Motor neuron (in vitro differentiated cells): ENCODE measurements at regions not wholly inside any gene's neighbourhood (a gene's known extent, or its start where the extent isn't known, plus 50 kb on each side); places are given as distances from the start of the nearest gene placed in this dataset.
"Not testable (repeated sequence)": the region's sequence is repeated elsewhere in the genome, so short reads cannot be mapped to it uniquely, and the experiment has no call there.

Experiments used
- ATAC-seq, 8 experiments: fragments of 200-7000 bp; cut with Tn5 transposase; replicated peaks in 6 of 8; 2 replicates each; pipeline ENCODE4 v1.8.0; 2021; ENCODE audit warnings: mild to moderate bottlenecking in 8 of 8, moderate library complexity in 8 of 8
- H3K27ac ChIP-seq, 2 donors: fragments of 250-450 bp; sonication (Bioruptor Pico); 2 replicates each; pipeline ENCODE4 v1.9.0; 2021; ENCODE audit warnings: antibody characterized with exemption in 2 of 2, mild to moderate bottlenecking in 2 of 2, moderate library complexity in 1 of 2
- H3K4me1 ChIP-seq, 2 donors: fragments of 250-450 bp; sonication (Bioruptor Pico); replicated peaks in 1 of 2; 2 replicates each; pipeline ENCODE4 v1.6.1; 2021; ENCODE audit warnings: antibody characterized with exemption in 2 of 2, mild to moderate bottlenecking in 2 of 2, moderate library complexity in 1 of 2
- H3K4me3 ChIP-seq, 5 donors: fragments of 250-450 bp; sonication (Bioruptor Pico); 2 replicates each; pipeline ENCODE4 v1.9.0; 2021; ENCODE audit warnings: antibody characterized with exemption in 5 of 5, mild to moderate bottlenecking in 5 of 5, moderate library complexity in 4 of 5
- WGBS, 10 experiments: fragments of 450-650 bp; shearing (Covaris generic); methylation state at CpG; one replicate each; pipeline ENCODE4 v1.0.0; 2022; 5-methylcytosine and 5-hydroxymethylcytosine counted together
- in situ Hi-C, 9 experiments: fragments of 400-800 bp; cut with MboI; loops; one replicate each; pipeline ENCODE4 v1.15.0; 2021; ENCODE audit warnings: low sequenced_read_pairs in 9 of 9, low pct_unique_long_range_greater_than_20kb in 2 of 9; ENCODE audit not compliant: unreplicated experiment in 9 of 9

GRCh38 chrX:81348388-81348787, 146.5 kb downstream of the SH3BGRL start:
- H3K4me1 ChIP-seq: no peaks in the 10 kb centered on the region
- no peak for ATAC-seq
- in situ Hi-C loops: no loop called here
- no peak overlapping the region for H3K27ac ChIP-seq
- no peak overlapping the region for H3K4me3 ChIP-seq
- 70 to 100% (median 100%) methylated on average over 2 of the region's 3 CpGs; no CpG with 5 or more reads in 7 of the 10 experiments for WGBS, 10 experiments

DNA sequence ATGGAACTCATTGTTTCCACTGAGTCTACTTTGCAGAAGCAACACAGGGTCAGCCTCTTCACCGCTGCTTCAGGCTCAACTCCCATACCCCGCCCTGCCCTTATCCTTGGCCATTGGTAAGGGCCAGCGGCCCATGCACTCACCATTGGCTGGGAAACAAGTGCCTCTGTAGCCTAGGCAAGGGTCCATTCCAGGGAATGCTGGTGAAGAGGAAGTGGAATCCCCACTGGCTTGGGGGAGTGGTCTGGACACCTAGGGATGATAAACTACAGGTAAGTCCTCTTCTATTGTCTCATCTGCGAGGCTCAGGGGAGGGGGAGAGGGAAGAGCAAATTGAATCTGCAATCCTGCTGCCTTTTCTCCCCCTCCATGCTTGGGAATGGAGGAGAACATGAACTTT, 153.1 kb downstream of the SH3BGRL start:
- H3K4me3 ChIP-seq: no peak overlapping the region
- 0 to 80% methylated on average over 1 to 2 of the region's 4 CpGs; no CpG with 5 or more reads in 8 of the 10 experiments for WGBS, 10 experiments
- H3K4me1 ChIP-seq: no peaks in the 10 kb centered on the region
- ATAC-seq: no peak
- no peak overlapping the region for H3K27ac ChIP-seq
- in situ Hi-C loops: no loop called here

GRCh38 chrX:81355436-81355835, 153.5 kb downstream of the SH3BGRL start:
- WGBS, 10 experiments: 25 to 100% (median 60%) methylated on average over 1 to 4 of the region's 4 CpGs; no CpG with 5 or more reads in 5 of the 10 experiments
- no peak for ATAC-seq
- in situ Hi-C loops: no loop called here
- H3K4me1 ChIP-seq: no peaks in the 10 kb centered on the region
- H3K4me3 ChIP-seq: no peak overlapping the region
- no peak overlapping the region for H3K27ac ChIP-seq

GRCh38 chrX:81367291-81367690, 165.4 kb downstream of the SH3BGRL start:
- no peak for ATAC-seq
- Histone ChIP-seq H3K4me3 (no peak overlapping the region), H3K27ac (no peak overlapping the region), H3K4me1 (no peaks in the 10 kb centered on the region)
- WGBS, 10 experiments: 28 to 100% (median 58%) methylated on average over 1 to 3 of the region's 3 CpGs; no CpG with 5 or more reads in 3 of the 10 experiments
- in situ Hi-C loops: no loop called here

DNA sequence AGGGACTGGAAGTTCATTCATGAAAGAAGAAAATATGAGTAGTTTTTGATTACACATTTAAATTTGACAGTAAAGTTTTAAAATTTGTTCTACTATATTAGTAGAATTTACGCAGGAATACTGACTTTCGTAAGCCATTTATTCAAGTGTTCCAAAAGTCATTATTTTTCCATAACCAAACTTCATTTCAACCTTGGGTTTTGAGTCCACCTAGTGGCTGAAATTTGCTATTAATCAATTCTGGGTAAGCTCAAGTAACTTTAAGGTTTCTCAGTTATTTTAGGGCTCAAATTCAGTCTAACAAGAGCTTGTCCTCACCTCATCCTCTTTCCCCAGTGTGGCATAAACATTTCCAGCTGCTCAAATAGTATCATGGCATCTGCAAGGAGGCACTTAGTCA, 175.4 kb downstream of the SH3BGRL start:
- WGBS, 10 experiments: 0 to 90% (median 20%) methylated on average over 1 to 2 of the region's 2 CpGs; no CpG with 5 or more reads in 3 of the 10 experiments
- no peak for ATAC-seq
- in situ Hi-C loops: loop anchor here in 1 of 9 experiments (25.0 kb wide), 1 partner anchor 190 kb away; no protein-coding TSS in a partner anchor
- no peaks in the 10 kb centered on the region for H3K4me1 ChIP-seq
- H3K27ac ChIP-seq: no peak overlapping the region
- H3K4me3 ChIP-seq: no peak overlapping the region

DNA sequence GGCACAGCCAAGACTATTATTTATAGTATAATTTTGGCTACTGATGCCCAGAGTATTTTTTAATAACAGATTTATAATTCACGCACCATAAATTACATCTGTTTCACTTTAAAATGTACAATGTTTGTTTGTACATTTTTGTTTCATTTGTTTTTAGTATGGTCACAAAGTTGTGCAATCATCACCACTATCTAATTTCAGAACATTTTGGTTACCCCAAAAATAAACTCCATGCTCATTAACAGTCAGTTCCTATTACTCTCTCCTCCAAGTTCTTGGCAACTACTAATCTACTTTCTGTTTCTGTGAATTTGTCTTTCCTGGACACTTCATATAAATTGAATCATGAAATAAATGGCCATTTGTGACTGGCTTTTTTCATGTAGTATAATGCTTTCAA, 176.7 kb downstream of the SH3BGRL start:
- 0 to 100% (median 39%) methylated on average over 1 of the region's 1 CpG; no CpG with 5 or more reads in 4 of the 10 experiments for WGBS, 10 experiments
- no peak for ATAC-seq
- no peak overlapping the region for H3K27ac ChIP-seq
- in situ Hi-C loops: loop anchor here in 1 of 9 experiments (25.0 kb wide), 1 partner anchor 191 kb away; no protein-coding TSS in a partner anchor
- no peaks in the 10 kb centered on the region for H3K4me1 ChIP-seq
- no peak overlapping the region for H3K4me3 ChIP-seq

DNA sequence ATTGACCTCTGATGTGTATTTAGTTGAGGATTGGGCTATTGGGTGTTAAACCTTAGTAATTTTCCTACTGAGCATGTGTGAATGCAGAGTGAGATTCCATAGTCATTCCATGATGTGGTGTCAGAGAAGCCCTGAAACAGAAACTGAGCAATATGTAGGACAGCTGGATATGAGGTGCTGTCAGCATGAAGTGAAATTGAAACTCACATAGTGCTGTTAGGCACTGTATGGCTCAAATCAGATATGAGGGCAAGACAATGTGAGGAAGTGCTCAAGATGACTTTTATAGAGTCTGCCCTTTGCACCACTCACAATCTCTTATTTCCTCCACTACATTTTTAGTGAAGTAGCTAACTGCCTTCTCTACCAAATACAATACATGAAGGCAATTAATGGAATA, 188.3 kb downstream of the SH3BGRL start:
- H3K4me3 ChIP-seq: no peak overlapping the region
- in situ Hi-C loops: loop anchor here in 1 of 9 experiments (25.0 kb wide), 1 partner anchor 203 kb away; no protein-coding TSS in a partner anchor
- peak in 2 of 8 experiments; percentile 31 to 57 for ATAC-seq
- no peak overlapping the region for H3K27ac ChIP-seq
- no peaks in the 10 kb centered on the region for H3K4me1 ChIP-seq

DNA sequence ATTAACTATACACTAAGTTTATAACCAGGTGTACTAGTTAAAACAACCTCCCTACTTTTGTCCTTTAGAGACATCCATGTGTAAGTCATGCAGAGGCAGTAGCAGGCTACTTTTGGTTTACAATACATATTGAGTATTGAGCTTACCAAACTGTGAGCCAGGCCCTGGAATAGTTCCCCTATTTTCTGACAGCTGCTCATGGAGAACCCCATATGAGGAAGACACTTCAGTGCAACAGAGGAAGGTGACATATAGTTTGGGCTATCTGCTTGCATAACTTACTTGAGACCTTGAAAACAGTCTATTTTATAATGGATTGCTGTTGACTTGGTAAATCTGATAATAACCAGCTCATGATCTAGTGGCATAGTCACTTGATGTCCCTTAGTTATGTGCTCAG, 190.5 kb downstream of the SH3BGRL start:
- no peak for ATAC-seq
- no peak overlapping the region for H3K4me3 ChIP-seq
- no peak overlapping the region for H3K27ac ChIP-seq
- in situ Hi-C loops: loop anchor here in 1 of 9 experiments (25.0 kb wide), 1 partner anchor 205 kb away; no protein-coding TSS in a partner anchor
- H3K4me1 ChIP-seq: no peaks in the 10 kb centered on the region

- H3K27ac ChIP-seq: no peak overlapping the region
- H3K4me1 ChIP-seq: peaks cover 0 to 4% of the 10 kb centered on the region in 2 donors
- in situ Hi-C loops: no loop called here
- ATAC-seq: no peak
- H3K4me3 ChIP-seq: no peak overlapping the region
Observed at GRCh38 chrX:81405781-81406180, 203.9 kb downstream of the SH3BGRL start.

DNA sequence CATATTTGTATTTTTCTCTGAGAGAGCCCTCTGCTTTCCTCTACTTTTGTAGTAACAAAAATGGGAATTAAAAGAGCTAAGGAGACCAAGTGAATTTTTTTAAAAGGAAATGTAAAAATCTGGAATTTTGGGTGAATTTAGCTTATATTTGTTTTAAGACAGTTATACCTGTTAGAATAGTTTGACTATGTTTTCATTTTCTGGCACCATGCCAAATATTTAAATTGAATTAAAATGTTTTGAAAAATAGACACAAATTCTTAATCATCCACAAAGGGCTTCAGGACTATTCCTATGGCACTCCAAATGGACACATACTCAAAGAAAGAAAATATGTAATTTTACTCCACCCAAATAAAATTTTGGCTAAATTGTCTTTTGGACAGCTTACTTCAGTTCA, 209.6 kb downstream of the SH3BGRL start:
- H3K27ac ChIP-seq: no peak overlapping the region
- H3K4me3 ChIP-seq: no peak overlapping the region
- ATAC-seq: no peak
- in situ Hi-C loops: no loop called here
- H3K4me1 ChIP-seq: peaks cover 0 to 4% of the 10 kb centered on the region in 2 donors

GRCh38 chrX:81412428-81412827, 210.5 kb downstream of the SH3BGRL start:
- in situ Hi-C loops: no loop called here
- H3K27ac ChIP-seq: no peak overlapping the region
- peaks cover 0 to 4% of the 10 kb centered on the region in 2 donors for H3K4me1 ChIP-seq
- no peak for ATAC-seq
- WGBS, 10 experiments: 33 to 96% (median 84%) methylated on average over 3 to 7 of the region's 13 CpGs; no CpG with 5 or more reads in 6 of the 10 experiments
- no peak overlapping the region for H3K4me3 ChIP-seq

GRCh38 chrX:81412857-81413256, 211.0 kb downstream of the SH3BGRL start:
- H3K27ac ChIP-seq, H3K4me3 ChIP-seq, ATAC-seq, H3K4me1 ChIP-seq, in situ Hi-C loops: not testable (repeated sequence)
- 5 to 100% (median 83%) methylated on average over 1 to 6 of the region's 16 CpGs; no CpG with 5 or more reads in 3 of the 10 experiments for WGBS, 10 experiments

DNA sequence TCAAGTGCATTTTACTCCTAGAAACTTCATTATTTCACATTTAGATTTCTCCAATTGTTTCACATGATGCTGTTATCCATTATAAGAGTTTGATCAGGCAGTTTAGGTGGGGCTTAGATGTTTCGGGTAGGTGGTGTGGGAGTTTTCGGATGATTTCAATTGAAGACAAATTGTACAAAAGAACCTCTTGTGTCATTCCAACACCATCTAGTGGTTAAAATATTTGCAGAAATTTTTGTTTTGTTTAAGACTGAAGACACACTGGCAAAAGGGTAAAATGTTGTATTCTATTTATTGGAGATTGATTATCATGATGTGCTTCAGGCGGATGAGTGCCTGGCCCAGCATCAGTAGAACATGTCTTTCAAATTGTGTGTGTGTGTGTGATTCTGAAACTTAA, 212.7 kb downstream of the SH3BGRL start:
- H3K4me3 ChIP-seq: no peak overlapping the region
- no peak for ATAC-seq
- in situ Hi-C loops: no loop called here
- H3K27ac ChIP-seq: no peak overlapping the region
- 0 to 100% (median 40%) methylated on average over 1 to 3 of the region's 3 CpGs; no CpG with 5 or more reads in 5 of the 10 experiments for WGBS, 10 experiments
- H3K4me1 ChIP-seq: peaks cover 0 to 4% of the 10 kb centered on the region in 2 donors
